ENCODE measurements at regions not wholly inside any gene's neighbourhood (a gene's known extent, or its start where the extent isn't known, plus 50 kb on each side); places are given as distances from the start of the nearest gene placed in this dataset.

DNA sequence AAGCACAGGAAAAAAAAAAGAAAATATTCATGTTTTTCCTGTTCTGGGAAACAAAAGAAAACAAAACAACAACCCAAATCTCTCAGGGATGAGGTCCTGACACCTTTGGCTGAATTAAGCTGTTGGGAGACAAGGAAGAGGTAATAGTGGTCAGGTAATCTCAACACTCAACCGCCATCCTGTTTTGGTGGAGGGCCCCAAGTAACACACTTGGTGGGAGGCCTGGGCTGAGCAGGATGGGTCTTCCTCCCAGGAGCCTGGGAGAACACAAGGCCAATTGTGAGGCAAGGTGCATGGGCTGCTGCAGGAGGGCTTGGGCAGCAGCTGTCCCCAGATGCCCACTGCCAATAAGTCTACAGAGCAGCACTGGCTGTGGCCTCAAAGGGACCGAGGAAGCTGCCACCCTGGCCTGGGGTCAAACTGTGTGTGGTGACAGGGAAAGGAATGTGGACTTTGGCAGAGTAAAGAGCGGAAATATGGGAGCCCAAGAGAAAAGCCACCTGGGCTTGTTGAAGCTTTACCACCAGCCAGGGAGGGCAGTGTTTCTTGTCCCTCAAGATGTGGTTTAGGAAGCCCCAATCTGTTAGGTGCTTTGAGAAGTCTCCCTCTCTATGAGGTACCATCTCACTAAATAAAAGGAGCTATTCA, 93.5 kb upstream of the SLC25A13 start:
- peak in 1 of 56 donors; percentile 1 for DNase-seq

DNA sequence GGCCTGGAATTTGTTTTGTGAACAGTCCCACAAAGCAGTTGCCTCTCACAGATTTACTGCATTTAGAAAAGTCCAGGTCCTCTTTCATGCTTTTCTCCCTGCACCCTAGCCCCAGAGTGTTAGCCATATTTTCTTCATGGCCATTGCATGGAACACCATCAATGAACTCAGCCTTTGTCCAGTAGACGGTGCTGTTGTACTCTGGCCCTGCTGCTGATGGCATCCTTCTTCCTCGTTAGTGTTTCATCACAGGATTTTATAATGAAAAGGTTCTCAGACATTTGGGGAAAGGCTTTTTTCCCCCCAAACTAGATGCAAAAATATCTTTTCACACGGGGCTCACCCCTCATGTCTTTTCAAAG, 93.0 kb upstream of the SLC25A13 start:
- DNase-seq = peak in 39 of 56 donors; percentile 1 to 69 (median 15)

DNA sequence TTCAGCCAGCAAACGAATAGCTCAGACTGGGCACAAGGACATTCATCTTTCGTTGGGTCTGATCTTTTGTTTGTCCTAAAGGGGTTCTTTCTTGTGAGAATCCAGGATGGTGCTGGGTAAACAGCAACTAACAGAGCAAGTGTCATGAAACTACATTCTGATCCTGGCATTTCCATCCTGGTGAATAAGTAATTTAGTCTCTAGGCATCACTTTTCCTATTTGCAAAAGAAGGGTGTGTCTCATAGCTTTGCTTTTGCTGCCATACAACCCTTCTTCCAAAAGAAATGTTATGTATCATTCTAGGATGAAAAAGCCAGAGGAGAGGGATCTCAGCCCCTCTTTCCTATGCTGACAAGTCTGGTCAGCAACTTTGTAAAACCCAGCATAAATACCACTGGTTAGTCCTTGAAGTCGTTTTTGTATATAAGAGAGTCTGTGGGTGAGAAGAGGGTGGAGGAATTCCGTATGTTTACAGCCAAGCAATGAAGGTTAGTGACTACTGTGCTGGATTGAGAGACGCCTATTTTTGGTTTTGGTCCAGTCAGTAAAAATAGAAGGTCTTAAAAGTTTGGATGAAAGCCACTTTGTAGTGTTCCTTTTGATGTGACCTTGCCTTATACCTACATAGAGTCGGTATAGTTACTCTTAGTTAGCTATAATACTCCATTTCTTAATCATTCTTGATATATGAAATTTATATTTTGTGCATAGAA, 88.4 kb upstream of the SLC25A13 start:
- no peak for DNase-seq

DNA sequence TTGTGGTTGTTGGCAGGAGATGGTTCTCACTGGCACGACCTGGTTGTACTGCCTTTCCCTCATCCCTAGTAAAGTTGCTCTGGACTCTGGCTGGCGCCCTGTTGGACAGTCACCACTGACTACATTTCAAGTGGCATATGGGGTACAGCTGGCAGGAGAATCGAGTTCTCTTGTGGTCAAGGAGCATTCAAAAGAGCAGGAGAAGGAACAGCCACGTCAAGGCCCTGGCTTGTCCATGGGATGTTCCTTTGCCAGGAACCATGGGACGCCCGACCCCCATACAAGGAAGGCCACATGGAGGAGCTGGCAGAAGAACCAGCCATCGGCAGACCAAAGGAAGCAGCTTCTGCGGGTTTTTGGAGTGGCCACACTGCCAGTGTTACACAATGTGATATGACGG, 87.0 kb upstream of the SLC25A13 start:
- no peak for DNase-seq

DNA sequence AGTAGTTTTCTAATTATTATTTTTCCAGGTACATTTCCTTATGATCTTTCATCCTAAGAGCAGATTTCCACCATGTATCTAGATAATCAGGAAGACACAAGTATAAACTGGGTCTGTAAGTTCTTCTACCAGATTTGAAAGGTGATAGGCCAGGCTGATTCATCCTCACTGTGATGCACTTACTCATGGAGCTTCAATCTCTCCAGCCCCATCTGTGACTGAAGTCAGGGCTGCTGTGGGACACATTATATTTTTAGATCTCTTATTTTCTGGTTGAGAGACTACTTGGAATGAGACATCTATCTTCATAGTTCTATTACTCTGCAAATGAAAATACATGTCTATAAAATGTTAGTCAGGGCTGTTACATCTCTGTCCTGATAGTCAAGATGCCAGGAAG, 85.5 kb upstream of the SLC25A13 start:
- no peak for DNase-seq

DNA sequence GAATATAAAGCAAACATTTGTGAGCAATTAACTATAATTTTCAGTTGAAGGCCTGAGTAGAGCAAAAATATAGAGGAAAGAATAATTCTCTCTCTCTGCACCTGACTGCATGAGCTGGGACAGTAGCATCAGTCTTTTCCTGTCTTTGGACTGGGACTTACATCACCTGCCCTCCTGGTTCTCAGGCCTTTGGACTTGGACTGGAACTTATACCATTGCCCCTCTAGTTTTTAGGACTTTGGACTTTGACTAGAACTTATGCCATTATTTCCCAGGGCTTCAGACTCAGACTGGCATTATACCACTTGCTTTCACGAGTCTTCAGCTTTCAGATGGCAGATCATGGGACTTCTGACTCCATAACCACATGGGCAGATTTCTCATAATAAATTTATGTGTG, 81.0 kb upstream of the SLC25A13 start:
- no peak for DNase-seq

DNA sequence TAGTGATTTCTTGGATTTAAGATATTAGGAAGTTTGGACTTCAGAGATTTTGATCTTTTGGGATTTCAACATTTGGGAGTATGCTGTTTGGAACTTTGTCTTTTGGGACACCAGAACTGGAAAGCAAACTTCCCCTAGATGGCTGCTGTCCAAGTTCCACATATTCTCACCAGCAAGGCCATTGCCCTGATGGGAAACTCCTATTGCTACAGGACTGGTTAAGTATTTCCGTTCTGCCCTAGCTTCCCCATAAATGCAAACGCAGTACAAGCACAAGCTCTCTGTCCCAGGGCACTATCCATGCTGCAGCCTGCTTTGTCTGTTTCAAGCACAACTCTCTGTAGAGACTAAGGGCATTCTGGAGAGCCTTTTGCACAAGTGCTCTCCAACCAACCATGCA, 79.3 kb upstream of the SLC25A13 start:
- no peak for DNase-seq

DNA sequence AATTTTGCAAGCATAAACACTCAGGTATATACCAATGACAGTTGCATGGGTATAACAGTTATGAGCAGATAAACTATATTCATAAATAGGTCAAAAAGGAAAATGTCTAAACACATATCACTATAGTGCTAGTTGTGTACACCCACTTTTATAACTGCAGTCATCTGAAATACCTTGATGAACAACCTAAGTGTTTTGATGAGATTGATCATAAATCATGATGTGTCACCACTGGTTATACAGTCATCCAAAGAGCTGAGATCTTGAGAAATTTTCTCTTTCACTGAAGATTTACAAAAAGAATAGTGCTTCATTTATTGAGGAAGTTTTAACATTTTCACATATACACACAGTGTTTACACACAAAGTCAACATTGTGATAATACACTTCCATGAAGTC, 78.6 kb upstream of the SLC25A13 start:
- DNase-seq = no peak

DNA sequence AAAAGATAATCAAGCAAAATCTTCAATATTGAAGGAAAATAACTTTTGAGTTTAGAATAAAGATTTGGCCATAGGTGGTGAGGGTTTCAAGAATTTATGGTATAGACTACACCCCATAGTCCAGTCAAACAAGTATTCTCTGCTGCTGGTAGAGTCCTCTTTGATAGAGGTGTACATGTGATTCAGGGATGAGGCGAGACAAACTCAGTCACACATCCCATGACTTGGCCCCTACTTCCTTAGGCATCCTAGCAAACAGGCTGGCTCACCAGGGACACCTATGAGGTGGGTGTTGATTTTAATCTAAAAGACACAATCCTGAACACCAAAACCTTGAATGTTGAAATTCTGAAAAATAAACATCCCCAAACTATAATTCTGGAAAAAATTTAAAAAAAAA, 78.1 kb upstream of the SLC25A13 start:
- DNase-seq = no peak

DNA sequence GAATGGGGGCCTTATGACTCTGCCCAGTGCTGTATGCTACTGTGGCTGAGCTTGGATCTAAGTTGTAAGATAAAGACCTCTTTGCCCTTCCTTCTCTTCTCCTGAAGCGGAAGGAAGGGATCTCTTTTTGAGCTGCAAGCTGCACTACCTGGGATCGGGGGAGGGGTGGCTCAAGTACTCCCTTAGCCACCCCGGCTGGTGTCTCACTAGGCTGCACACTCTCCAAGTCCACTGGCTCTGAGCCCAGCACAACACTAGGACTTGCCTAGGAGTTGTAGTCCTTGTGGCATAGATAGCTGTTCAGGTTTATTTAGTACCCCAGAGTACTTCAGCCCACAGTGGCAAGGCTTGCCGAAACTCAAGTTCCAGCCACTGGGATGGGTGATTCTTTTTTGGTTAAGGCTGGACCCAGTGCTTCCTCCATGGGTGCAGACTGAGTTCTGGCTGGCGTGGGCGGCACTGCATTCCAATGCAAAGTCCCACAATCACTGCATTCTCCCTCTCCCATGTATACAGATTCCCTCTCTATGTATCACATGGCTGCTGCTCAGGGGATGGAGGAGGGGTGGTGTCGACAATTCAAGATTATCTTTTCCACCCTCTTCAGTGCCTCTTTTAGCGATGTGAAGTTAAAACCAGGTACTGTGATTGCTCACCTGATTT, 76.2 kb upstream of the SLC25A13 start:
- no peak for DNase-seq

DNA sequence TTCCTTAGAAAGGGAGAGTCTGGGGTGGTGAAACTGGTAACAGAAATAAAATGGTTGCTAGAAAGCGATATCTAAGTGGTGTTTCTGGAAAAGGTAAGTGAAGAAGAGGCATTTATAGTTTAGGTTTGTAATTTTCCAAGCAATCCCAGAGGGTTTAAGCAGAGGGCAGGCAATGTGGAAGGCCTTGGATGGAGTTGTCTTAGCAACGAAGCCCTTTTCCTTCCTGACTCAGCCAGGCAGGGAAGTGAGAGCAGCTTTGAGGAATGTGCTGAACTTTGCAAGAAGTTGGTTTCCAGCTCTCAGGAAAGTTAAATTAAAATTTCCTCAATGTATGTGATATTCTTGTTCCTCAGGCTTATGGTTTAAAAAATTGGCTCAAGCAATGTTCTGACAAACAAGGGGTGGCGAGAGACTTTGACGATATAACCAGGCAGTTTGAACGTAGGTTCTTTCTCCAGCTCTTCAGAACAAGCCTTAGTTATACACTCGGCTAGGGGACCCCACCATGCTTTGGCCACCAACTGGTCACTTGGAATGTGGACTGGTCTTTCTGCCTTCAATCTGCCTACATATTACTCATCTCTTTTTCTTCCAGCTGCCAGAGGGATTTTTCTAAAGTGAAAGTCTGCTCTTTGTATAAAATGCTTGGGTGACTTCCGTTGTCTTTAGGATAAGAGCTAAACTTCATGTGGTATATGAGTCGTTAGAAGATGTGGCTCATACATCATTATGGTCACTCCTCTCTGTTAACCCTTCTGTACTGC, 66.9 kb upstream of the SLC25A13 start:
- no peak for DNase-seq

DNA sequence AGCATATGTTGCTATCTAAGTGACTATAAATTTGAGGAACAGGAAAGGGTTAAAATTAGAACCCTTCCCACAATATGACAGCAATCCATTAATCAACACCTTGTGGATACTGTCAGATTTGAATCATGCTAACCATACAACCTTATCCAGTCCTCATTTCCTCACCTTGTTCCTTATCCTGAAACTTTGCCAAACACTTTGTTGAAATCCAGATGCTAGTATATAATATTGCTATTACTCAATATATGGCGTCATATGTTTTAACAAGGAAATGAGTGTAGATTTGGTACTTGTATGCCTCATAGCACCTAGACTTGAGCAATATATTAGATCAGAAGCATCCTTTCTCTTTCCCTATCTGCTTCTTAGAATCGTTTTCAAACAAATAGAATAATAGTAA, 66.3 kb upstream of the SLC25A13 start:
- no peak for DNase-seq

DNA sequence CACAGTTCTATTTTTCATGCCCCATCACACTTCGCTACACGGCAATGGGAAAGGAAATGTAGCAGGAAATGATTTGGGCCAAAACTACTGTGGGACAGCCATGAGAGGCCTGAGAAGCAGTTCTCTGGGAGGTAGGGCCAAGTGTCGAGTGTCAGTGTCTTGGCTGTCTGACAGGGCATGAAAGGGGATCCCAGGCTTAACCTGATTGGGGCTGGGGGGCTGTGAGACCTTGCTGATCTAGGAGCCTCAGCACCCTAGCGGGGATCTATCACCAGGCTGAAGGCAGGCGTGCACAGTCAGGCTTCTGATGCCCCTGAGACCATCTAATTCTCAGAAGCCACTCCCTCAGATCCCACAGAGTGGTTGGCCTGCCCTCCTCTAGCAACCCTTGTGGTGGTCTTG, 58.2 kb upstream of the SLC25A13 start:
- DNase-seq = no peak

DNA sequence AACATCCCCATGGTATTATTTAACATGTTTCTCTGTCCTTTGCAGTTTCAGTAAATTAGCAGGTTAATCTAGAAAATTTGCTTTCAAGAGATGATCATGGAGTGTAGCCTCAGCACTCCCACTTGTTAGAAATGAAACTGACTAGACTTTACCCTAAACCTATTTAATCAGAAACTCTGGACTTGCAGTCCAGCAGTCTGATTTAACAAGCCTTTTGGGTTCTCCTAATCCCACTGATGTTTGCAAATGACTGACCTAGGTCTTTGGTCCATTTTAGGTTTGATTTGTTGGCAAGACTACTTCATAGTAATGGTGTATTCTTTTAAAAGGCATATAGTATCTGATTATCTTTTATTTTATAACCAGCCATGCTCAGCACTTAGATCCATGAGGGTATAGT, 55.5 kb upstream of the SLC25A13 start:
- DNase-seq = no peak
